Adrenal gland (tissue), 9 donors: ENCODE measurements at regions not wholly inside any gene's neighbourhood (a gene's known extent, or its start where the extent isn't known, plus 50 kb on each side); places are given as distances from the start of the nearest gene placed in this dataset.

ENCODE experiments used
- DNase-seq, 7 donors: peaks; one replicate each; pipeline ENCODE4 v3.0.0-alpha.2; 2019 to 2020
- H3K27ac ChIP-seq, 5 donors: fragments of 200-600 bp; sonication (generic) in 4 of 5; 1 replicate in 3 of 5; 2 replicates in 2 of 5; pipeline versions ENCODE4 v1.5.1 to v1.8.0; 2016 to 2020; ENCODE audit warnings: mild to moderate bottlenecking in 1 of 5
- H3K27me3 ChIP-seq: fragments of 200-600 bp; 2 replicates; pipeline ENCODE4 v1.8.0; 2021
- H3K36me3 ChIP-seq, 2 donors: fragments of 200-600 bp; replicated peaks in 1 of 2; 1 replicate in 1 of 2; 2 replicates in 1 of 2; pipeline versions ENCODE4 v1.5.1 to v1.8.0; 2018 to 2022
- H3K4me1 ChIP-seq, 2 donors: fragments of 200-600 bp; replicated peaks in 1 of 2; 1 replicate in 1 of 2; 2 replicates in 1 of 2; pipeline versions ENCODE4 v1.5.1 to v1.8.0; 2018 to 2021
- H3K4me3 ChIP-seq, 4 donors: fragments of 200-600 bp; sonication (generic) in 3 of 4; one replicate each; pipeline ENCODE4 v1.5.1; 2016 to 2018
- H3K9me3 ChIP-seq, 3 donors: fragments of 200-600 bp; sonication (generic) in 1 of 3; replicated peaks in 1 of 3; 1 replicate in 2 of 3; 2 replicates in 1 of 3; pipeline versions ENCODE4 v1.5.1 to v1.8.0; 2016 to 2021
- CTCF ChIP-seq, 6 experiments: fragments of 450-650 bp in 4 of 6; fragments of 200-600 bp in 2 of 6; sonication (generic) in 1 of 6; IDR thresholded peaks; 1 replicate in 5 of 6; 2 replicates in 1 of 6; pipeline versions ENCODE4 v1.5.1 to v1.8.0; 2016 to 2021; ENCODE audit warnings: antibody characterized with exemption in 6 of 6, mild to moderate bottlenecking in 2 of 6, moderate library complexity in 1 of 6
- POLR2A ChIP-seq, 2 donors: fragments of 450-650 bp; IDR thresholded peaks; one replicate each; pipeline ENCODE4 v1.6.1; 2017; ENCODE audit warnings: antibody characterized with exemption in 2 of 2, mild to moderate bottlenecking in 2 of 2, moderate library complexity in 1 of 2
- WGBS, 4 donors: extraction: QIAGEN DNeasy Blood & Tissue Kit in 2 of 4; methylation state at CpG; one replicate each; pipeline versions ENCODE4 v1.1.5 to v1.1.7; 2013 to 2017; 5-methylcytosine and 5-hydroxymethylcytosine counted together
- intact Hi-C, 2 donors: fragments of 100-400 bp; cut with DNase I; formaldehyde crosslinking; loops; one replicate each; pipeline versions ENCODE4 v1.14.1 to v1.15.0; 2022 to 2023
- donor health status: healthy with polysubstance abuse.
- donor health status: Bipolar disorder and iron deficiency.
- donor health status: DM: yes; HTN: yes; CAD: no.
- donor health status: DM: no; HTN: no; CAD: no.
- donor health status: DM: no; HTN: no; CAD: no.

GRCh38 chr5:84478603-84479002, 93.9 kb upstream of the EDIL3 start:
- H3K27ac ChIP-seq, result no peak overlapping the region
- H3K9me3 ChIP-seq, result no peaks in the 10 kb centered on the region
- 83 to 91% (median 88%) methylated on average over 1 of the region's 1 CpG for WGBS, 4 donors
- H3K4me1 ChIP-seq, result no peaks in the 10 kb centered on the region
- H3K27me3 ChIP-seq, result no peaks in the 10 kb centered on the region
- intact Hi-C loops, result no loop called here
- DNase-seq, result no peak
- TF ChIP-seq POLR2A (IDR thresholded peaks at IDR 0.05) (no peak), CTCF (IDR thresholded peaks at IDR 0.05) (no peak)
- H3K36me3 ChIP-seq, result no peaks in the 10 kb centered on the region
- H3K4me3 ChIP-seq, result no peak overlapping the region

- no peaks in the 10 kb centered on the region for H3K27me3 ChIP-seq
- H3K4me1 ChIP-seq, result no peaks in the 10 kb centered on the region
- DNase-seq, result no peak
- no peaks in the 10 kb centered on the region for H3K9me3 ChIP-seq
- no peak overlapping the region for H3K4me3 ChIP-seq
- 43 to 61% (median 54%) methylated on average over 2 of the region's 2 CpGs for WGBS, 4 donors
- no peaks in the 10 kb centered on the region for H3K36me3 ChIP-seq
- intact Hi-C loops, result no loop called here
- H3K27ac ChIP-seq, result no peak overlapping the region
- no peak for TF ChIP-seq CTCF (IDR thresholded peaks at IDR 0.05)
- TF ChIP-seq POLR2A (IDR thresholded peaks at IDR 0.05), result no peak
Observed at GRCh38 chr5:84477485-84477884, 92.8 kb upstream of the EDIL3 start.

GRCh38 chr5:84474126-84474525, 89.4 kb upstream of the EDIL3 start:
- no peak overlapping the region for H3K27ac ChIP-seq
- no peaks in the 10 kb centered on the region for H3K27me3 ChIP-seq
- H3K4me1 ChIP-seq, result no peaks in the 10 kb centered on the region
- intact Hi-C loops, result no loop called here
- no peak for TF ChIP-seq POLR2A (IDR thresholded peaks at IDR 0.05)
- no peak for TF ChIP-seq CTCF (IDR thresholded peaks at IDR 0.05)
- no peaks in the 10 kb centered on the region for H3K9me3 ChIP-seq
- no peaks in the 10 kb centered on the region for H3K36me3 ChIP-seq
- no peak overlapping the region for H3K4me3 ChIP-seq
- DNase-seq, result no peak
- WGBS, 4 donors, result 94 to 97% (median 94%) methylated on average over 4 of the region's 4 CpGs

- Histone ChIP-seq H3K36me3 (no peaks in the 10 kb centered on the region), H3K4me1 (no peaks in the 10 kb centered on the region), H3K27me3 (no peaks in the 10 kb centered on the region), H3K27ac (no peak overlapping the region), H3K9me3 (peaks cover 0 to 9% (median 0%) of the 10 kb centered on the region in 3 donors), H3K4me3 (no peak overlapping the region)
- no peak for DNase-seq
- TF ChIP-seq POLR2A (IDR thresholded peaks at IDR 0.05) (no peak), CTCF (IDR thresholded peaks at IDR 0.05) (no peak)
- intact Hi-C loops, result no loop called here
Observed at GRCh38 chr5:84453405-84453804, 68.7 kb upstream of the EDIL3 start.
